ENCODE measurements at regions not wholly inside any gene's neighbourhood (a gene's known extent, or its start where the extent isn't known, plus 50 kb on each side); places are given as distances from the start of the nearest gene placed in this dataset.

GRCh38 chr1:34270181-34270580 lies 93.5 kb downstream of the C1orf94 start:
- no peak for DNase-seq (ENCODE audit: low read depth in 2 of 2)

DNA sequence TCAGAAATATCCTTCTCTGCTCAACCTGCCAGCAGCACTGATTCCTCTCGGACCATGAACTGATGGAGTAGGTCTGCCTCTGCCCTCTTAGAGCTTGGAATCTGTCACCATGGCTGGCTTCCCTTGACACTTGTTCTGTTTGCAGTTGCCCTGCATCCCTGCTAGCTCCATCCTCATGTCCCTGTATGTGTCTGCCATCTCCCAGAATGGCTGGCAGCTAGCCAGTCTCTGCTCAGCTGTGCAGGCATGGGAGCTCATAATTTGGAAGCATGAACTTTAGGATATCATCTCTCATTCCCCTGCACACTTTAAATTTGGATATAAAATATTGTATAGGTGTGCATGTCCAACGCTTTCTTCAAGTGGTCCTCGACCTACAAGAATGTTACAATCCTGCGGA lies 95.4 kb downstream of the C1orf94 start:
- no peak for DNase-seq (ENCODE audit: low read depth in 2 of 2)

- no peak for DNase-seq (ENCODE audit: low read depth in 2 of 2)
Observed at GRCh38 chr1:34275150-34275549, 98.4 kb downstream of the C1orf94 start.

GRCh38 chr1:34276606-34277005 lies 99.9 kb downstream of the C1orf94 start:
- DNase-seq (ENCODE audit: low read depth in 2 of 2), result no peak

DNA sequence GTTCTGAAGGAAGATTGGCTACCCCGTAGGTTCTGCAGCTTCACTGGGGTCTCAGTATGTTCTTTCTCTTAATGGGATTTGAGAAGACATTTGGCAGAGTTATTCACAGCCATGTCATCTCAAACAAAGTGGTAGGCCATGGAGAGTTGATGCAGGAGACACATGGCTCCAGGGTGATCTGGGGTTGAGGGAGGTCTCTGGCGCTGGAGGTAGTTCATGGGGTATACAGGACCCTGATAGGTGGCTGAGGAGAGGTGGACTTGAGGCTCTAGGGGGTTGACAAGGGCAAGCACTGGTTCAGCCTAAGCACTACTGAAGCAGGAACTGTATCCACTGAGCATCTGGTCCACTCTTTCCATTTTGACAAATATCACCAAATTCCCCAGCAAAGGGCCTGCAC lies 100.4 kb downstream of the C1orf94 start:
- no peak for DNase-seq (ENCODE audit: low read depth in 2 of 2)

DNA sequence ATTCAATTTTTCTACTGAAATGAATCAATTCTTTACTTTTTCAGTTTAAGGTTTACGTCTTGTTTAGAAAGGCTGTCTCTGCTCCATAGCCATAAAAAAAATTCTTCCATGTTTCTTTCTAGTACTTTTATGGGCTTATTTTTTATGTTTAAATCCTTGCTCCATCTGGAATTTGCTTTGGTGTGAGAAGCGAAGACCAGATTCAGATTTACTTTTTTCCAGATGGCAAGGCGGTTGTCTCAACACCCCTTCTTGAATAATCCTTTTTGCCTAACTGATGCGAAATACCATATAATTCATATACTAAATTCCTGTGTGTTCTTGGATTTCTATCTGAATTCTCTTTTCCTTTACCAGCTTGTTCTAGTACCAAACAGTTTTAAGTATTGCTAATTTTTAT lies 101.5 kb downstream of the C1orf94 start:
- no peak for DNase-seq (ENCODE audit: low read depth in 2 of 2)

DNA sequence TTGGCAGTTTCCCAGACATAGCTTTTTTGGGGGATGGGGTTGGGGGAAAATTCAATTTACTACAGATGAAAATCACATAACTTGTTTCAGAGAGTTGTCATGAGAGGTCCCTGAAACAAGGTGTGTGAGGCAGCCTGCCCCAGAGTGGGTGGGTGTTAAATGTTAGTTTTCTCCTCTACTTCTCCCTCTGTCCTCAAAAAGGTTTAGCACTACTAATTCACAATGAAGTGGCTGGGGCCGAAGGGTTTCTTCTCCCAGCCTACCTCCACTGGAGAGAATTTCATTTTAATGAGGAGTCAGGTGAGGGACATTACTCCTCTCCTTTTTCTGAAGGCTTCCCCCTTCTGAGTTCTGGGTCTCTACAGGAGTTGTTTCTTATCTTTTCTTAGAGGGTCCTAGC lies 103.3 kb downstream of the C1orf94 start:
- DNase-seq (ENCODE audit: low read depth in 2 of 2), result no peak

GRCh38 chr1:34280509-34280908 lies 103.8 kb downstream of the C1orf94 start:
- DNase-seq (ENCODE audit: low read depth in 2 of 2), result no peak

DNA sequence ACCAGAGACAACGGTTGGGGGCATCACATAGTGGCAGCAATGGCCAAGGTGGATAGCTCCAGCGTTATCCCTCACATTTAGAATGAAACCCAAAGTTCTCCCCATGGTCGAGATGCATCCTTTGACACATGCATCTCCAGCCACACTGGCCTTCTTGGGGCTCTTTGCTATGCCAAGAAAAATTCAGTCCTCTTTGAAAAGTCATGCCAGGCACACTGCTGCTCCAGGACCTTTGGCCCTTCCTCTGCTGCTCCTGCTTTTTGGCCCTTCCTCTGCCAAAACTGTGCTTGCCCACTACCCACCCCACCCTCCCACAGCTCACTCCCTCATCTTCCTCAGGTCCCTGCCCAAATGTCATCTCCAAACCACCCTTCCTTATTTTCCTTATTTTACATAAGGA lies 106.4 kb downstream of the C1orf94 start:
- no peak for DNase-seq (ENCODE audit: low read depth in 2 of 2)

DNA sequence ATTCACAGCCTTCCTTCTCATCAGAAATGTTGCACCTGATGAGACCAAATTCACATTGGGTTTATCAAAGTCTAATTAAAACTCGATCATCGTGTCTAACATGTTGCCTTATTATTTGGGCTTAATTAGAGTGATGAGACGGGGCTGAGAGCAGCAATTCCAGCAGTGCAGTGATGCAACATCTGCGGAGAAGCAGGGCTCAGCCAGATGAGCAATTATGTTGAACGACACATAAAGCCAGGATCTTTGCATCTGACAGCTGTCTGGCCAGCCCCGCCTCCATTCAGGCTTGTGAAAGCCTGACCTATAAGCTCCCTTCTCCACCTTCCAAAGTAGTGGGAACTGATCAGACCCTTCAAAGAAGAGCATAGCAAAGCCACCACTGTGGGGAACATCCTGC lies 109.8 kb downstream of the C1orf94 start:
- no peak for DNase-seq (ENCODE audit: low read depth in 2 of 2)

DNA sequence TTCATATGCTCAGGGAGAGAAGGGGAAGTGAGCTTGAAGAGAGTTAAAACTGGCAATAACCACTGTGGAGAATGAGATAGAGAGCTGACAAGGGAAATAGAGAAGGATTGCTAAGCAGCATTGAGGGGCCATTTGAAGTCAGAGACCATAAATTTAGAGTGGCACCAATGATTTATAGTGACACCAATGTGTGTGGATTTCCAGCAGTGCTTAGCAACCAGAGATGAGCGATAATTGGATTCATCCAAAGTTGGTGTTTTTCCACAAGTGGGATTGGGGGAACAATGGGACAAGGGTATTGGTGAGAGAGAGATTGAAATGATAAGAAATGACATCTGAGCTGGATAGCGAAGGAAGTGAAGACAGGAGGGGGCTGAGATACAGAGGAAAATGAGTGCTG lies 114.1 kb downstream of the C1orf94 start:
- no peak for DNase-seq (ENCODE audit: low read depth in 2 of 2)

DNA sequence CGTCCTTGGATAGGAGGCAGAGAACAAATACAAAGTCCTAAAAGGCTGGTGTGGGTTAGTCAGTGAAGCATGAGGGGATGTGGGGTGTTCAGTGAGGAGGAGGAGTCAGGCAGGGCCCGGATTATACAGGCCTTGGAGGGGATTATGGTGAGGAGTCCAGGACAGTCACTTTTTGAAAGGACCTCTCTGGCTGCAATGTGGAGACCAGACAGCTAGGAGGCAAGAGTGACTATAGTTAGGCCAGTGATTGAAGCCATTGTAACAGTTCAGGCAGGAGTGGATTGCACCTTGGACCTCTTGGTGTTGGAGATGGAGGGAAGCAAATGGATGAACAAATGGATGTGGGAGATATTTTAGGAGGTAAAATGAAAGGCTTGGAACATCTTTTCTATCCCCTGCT lies 115.8 kb downstream of the C1orf94 start:
- DNase-seq (ENCODE audit: low read depth in 2 of 2), result no peak

GRCh38 chr1:34296059-34296458 lies 119.4 kb downstream of the C1orf94 start:
- no peak for DNase-seq (ENCODE audit: low read depth in 2 of 2)

- DNase-seq (ENCODE audit: low read depth in 2 of 2), result no peak
Observed at GRCh38 chr1:34302798-34303197, 126.1 kb downstream of the C1orf94 start.

DNA sequence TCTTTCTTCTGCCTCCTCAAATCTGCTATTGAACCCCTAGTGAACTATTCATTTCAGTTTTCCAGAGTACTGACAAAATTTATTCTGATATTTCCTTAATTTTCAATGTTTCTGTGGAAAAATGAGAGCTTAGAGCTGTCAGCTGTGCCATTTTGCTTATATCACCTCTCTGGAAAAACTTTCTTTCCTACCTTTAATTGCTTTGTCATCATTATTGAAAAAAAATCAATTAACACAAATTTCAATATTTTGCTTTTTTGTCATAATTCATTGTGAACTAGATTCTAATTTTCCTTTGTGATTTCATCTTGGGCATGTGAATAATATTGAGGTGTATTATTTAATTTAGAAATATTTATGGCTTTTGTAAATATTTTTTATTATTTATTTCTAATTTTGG lies 126.5 kb downstream of the C1orf94 start:
- no peak for DNase-seq (ENCODE audit: low read depth in 2 of 2)

GRCh38 chr1:34306568-34306967 lies 129.9 kb downstream of the C1orf94 start:
- DNase-seq (ENCODE audit: low read depth in 2 of 2), result no peak

DNA sequence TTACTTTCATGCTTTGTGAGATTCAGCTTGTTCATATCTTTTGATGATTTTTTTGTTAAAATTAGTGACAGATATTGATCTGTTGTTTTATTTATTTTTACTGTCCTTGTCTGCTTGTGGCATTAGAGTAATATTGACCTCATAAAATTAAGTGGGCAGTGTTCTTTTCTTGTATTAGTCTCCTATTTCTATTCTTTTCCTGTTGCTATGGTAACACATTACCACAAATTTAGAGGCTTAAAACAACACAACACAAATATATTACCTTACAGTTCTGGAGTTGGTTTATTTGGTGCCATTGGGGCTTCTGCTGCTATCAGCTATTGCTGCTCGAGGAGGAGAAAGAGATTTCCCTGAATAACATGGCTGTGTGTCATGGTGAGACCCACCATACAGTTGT lies 135.7 kb downstream of the C1orf94 start:
- no peak for DNase-seq (ENCODE audit: low read depth in 2 of 2)

- DNase-seq (ENCODE audit: low read depth in 2 of 2), result no peak
Observed at GRCh38 chr1:34315974-34316373, 139.3 kb downstream of the C1orf94 start.

GRCh38 chr1:34316773-34317172 lies 140.1 kb downstream of the C1orf94 start:
- no peak for DNase-seq (ENCODE audit: low read depth in 2 of 2)

- no peak for DNase-seq (ENCODE audit: low read depth in 2 of 2)
Observed at GRCh38 chr1:34319218-34319617, 142.5 kb downstream of the C1orf94 start.

- DNase-seq (ENCODE audit: low read depth in 2 of 2), result no peak
Observed at GRCh38 chr1:34320053-34320669, 143.5 kb downstream of the C1orf94 start.

DNA sequence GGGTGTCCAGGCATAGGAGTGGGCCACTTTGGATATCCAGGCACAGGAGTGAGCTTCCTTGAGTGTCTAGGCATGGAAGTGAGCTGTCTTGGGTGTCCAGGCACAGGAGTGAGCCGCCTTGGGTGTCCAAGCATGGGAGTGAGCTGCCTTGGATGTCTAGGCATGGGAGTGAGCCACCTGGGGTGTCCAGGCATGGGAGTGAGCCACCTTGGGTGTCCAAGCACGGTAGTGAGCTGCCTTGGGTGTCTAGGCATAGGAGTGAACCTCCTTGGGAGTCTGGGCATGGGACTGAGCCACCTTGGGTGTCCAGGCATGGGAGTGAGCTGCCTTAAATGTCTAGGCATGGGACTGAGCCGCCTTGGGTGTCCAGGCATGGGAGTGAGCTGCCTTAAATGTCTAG lies 146.3 kb downstream of the C1orf94 start:
- no peak for DNase-seq (ENCODE audit: low read depth in 2 of 2)

GRCh38 chr1:34324879-34325440 lies 148.3 kb downstream of the C1orf94 start:
- DNase-seq (ENCODE audit: low read depth in 2 of 2), result no peak

DNA sequence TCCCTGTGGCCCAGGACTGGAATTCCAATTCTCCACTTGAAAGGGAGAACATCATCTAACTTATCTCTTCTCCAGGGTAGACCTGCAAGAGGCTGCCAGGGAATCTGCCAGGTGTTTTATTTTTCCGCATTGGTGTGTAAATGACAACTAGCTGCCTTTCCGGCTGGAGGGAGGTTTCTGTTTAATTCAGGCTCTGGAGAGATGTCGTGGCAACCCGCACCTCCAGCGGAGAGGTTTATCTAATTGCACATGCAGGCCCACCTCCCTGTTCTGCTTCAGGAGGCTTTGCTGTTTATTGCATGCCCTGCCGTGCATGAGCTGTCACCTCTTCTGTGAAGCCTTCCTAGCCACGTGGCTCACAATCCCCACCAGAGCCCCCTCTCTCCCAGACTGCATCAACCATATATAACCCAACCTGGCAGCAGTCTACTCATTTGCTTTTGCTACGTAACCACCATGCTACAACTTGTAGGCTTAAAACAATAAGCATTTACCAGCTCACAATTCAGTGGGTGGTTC lies 151.6 kb downstream of the C1orf94 start:
- DNase-seq (ENCODE audit: low read depth in 2 of 2), result no peak
